Kidney (tissue), 13 donors: ENCODE measurements at regions not wholly inside any gene's neighbourhood (a gene's known extent, or its start where the extent isn't known, plus 50 kb on each side); places are given as distances from the start of the nearest gene placed in this dataset.

Experiments used
- DNase-seq, 5 donors: peaks; one replicate each; pipeline ENCODE4 v3.0.0-alpha.2; 2013 to 2020
- FAIRE-seq: peaks from 2 replicates; lab custom pipeline; 2012; peaks lifted over from hg19 to GRCh38; lab: Jason Lieb, UNC
- H3K27ac ChIP-seq, 2 donors: one replicate each; pipeline ENCODE4 v1.7.0; 2013; ENCODE audit warnings: low read depth in 2 of 2, low read length in 2 of 2, inconsistent platforms in 1 of 2
- H3K27me3 ChIP-seq: one replicate; pipeline ENCODE4 v1.7.1; 2013; ENCODE audit warnings: low read length, inconsistent platforms; ENCODE audit not compliant: control insufficient read depth, insufficient read depth
- H3K36me3 ChIP-seq, 3 donors: one replicate each; pipeline versions ENCODE4 v1.7.0 to v1.7.1; 2013; ENCODE audit warnings: low read length in 3 of 3, control low read depth in 1 of 3, inconsistent platforms in 1 of 3; ENCODE audit not compliant: insufficient read depth in 3 of 3, control insufficient read depth in 2 of 3
- H3K4me1 ChIP-seq, 3 donors: one replicate each; pipeline versions ENCODE4 v1.7.0 to v1.7.1; 2013; ENCODE audit warnings: low read length in 3 of 3, inconsistent platforms in 1 of 3, low read depth in 1 of 3; ENCODE audit not compliant: control insufficient read depth in 2 of 3, insufficient read depth in 2 of 3
- H3K4me3 ChIP-seq, 3 donors: one replicate each; pipeline versions ENCODE4 v1.7.0 to v1.8.1; 2013; ENCODE audit warnings: low read length in 3 of 3, control low read depth in 1 of 3, inconsistent platforms in 1 of 3
- H3K9ac ChIP-seq, 3 donors: one replicate each; pipeline versions ENCODE4 v1.7.0 to v1.7.1; 2013; ENCODE audit warnings: low read length in 3 of 3, control low read depth in 1 of 3, inconsistent platforms in 1 of 3
- H3K9me3 ChIP-seq, 3 donors: one replicate each; pipeline versions ENCODE4 v1.7.0 to v1.7.1; 2013; ENCODE audit warnings: low read length in 3 of 3, control low read depth in 1 of 3, inconsistent platforms in 1 of 3; ENCODE audit not compliant: control insufficient read depth in 2 of 3, insufficient read depth in 1 of 3
- CTCF ChIP-seq: IDR thresholded peaks from 3 replicates; pipeline ENCODE4 v1.5.1; 2012; ENCODE audit warnings: mild to moderate bottlenecking, moderate library complexity, borderline replicate concordance; ENCODE audit not compliant: insufficient read depth; ENCODE audit errors: extremely low read depth
- intact Hi-C: fragments of 100-400 bp; cut with DNase I; formaldehyde crosslinking; loops from one replicate; pipeline ENCODE4 v1.11.1; 2022
- donor health status: control.
- donor health status: control.
- donor health status: control.
- donor health status: control.
- donor health status: control.
- donor health status: DM: yes; HTN: yes; CAD: no.
- donor health status: Normal renal cell carcinoma (clear cell type).

GRCh38 chr6:40082278-40083043 is 148.2 kb upstream of the MOCS1 start:
- H3K4me3 ChIP-seq, result no peak overlapping the region
- TF ChIP-seq CTCF, result no peak
- no peaks in the 10 kb centered on the region for H3K36me3 ChIP-seq
- H3K9me3 ChIP-seq, result no peaks in the 10 kb centered on the region
- no peak overlapping the region for H3K27ac ChIP-seq
- no peaks in the 10 kb centered on the region for H3K4me1 ChIP-seq
- no peak overlapping the region for H3K9ac ChIP-seq
- FAIRE-seq (no peak), DNase-seq (no peak)
- H3K27me3 ChIP-seq, result no peaks in the 10 kb centered on the region
- intact Hi-C loops, result no loop called here

GRCh38 chr6:40077736-40078135 is 143.5 kb upstream of the MOCS1 start:
- no peaks in the 10 kb centered on the region for H3K4me1 ChIP-seq
- FAIRE-seq, result no peak
- H3K9me3 ChIP-seq, result no peaks in the 10 kb centered on the region
- intact Hi-C loops, result no loop called here
- no peaks in the 10 kb centered on the region for H3K27me3 ChIP-seq
- TF ChIP-seq CTCF, result no peak
- no peak for DNase-seq
- H3K27ac ChIP-seq, result no peak overlapping the region
- no peaks in the 10 kb centered on the region for H3K36me3 ChIP-seq
- no peak overlapping the region for H3K9ac ChIP-seq
- H3K4me3 ChIP-seq, result no peak overlapping the region

GRCh38 chr6:40077315-40077714 is 143.1 kb upstream of the MOCS1 start:
- no peak for TF ChIP-seq CTCF
- DNase-seq, result no peak
- H3K36me3 ChIP-seq, result no peaks in the 10 kb centered on the region
- no peaks in the 10 kb centered on the region for H3K4me1 ChIP-seq
- intact Hi-C loops, result no loop called here
- H3K9me3 ChIP-seq, result no peaks in the 10 kb centered on the region
- no peaks in the 10 kb centered on the region for H3K27me3 ChIP-seq
- no peak overlapping the region for H3K4me3 ChIP-seq
- FAIRE-seq, result no peak
- no peak overlapping the region for H3K27ac ChIP-seq
- no peak overlapping the region for H3K9ac ChIP-seq

- no peak for TF ChIP-seq CTCF
- Histone ChIP-seq H3K27ac (no peak overlapping the region), H3K4me3 (no peak overlapping the region), H3K27me3 (no peaks in the 10 kb centered on the region), H3K36me3 (no peaks in the 10 kb centered on the region), H3K9me3 (no peaks in the 10 kb centered on the region), H3K9ac (no peak overlapping the region), H3K4me1 (no peaks in the 10 kb centered on the region)
- FAIRE-seq (no peak), DNase-seq (no peak)
- intact Hi-C loops, result no loop called here
Measured at GRCh38 chr6:40075056-40075590, 140.9 kb upstream of the MOCS1 start.
